HG03025 (cell line): ENCODE measurements at regions not wholly inside any gene's neighbourhood (a gene's known extent, or its start where the extent isn't known, plus 50 kb on each side); places are given as distances from the start of the nearest gene placed in this dataset.
"Not testable (repeated sequence)": the region's sequence is repeated elsewhere in the genome, so short reads cannot be mapped to it uniquely, and the experiment has no call there.

Source experiments
- ATAC-seq: cut with Tn5 transposase; IDR thresholded peaks from one replicate; pipeline ENCODE4 v1.9.1; 2021; ENCODE audit warnings: mild to moderate bottlenecking, moderate library complexity; ENCODE audit not compliant: unreplicated experiment, low FRiP score

DNA sequence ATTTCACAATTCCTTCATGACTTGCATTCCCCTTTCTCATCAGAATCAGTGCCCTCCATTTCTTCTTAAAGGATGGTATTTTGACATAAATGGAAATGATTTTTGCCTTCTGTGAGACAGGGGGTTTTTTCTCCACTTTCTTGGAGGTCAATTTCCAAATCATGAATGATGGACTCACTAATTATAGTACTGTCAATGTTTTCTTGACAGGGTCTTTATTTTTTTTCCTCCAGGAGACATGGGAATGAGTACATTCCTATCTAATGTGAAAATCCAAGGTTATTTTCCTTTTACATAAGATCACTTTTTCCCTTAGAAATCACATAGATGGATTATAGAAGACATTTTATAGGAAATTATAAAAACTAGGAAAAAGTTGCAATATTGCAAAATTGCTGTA lies 141.7 kb downstream of the SPATA31A6 start:
- not testable (repeated sequence) for ATAC-seq

DNA sequence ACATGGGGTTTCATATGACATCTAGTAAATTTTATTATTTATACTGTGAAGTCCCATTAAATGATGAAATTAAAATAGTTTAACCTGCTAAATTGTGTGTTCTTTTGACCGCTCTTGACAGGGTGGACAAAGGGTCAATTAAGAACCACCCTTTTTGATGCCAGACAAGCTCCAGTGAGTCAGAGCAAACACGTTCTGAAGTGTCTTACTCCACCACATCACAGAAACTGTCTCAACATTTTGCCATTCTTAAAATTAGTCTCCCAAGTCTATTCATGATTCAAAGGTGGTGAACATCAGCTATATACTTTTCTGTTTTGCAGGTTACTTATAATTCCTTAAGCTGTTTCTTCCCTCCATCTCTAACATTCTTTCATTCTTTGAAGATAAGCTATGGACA lies 142.1 kb downstream of the SPATA31A6 start:
- ATAC-seq = not testable (repeated sequence)

DNA sequence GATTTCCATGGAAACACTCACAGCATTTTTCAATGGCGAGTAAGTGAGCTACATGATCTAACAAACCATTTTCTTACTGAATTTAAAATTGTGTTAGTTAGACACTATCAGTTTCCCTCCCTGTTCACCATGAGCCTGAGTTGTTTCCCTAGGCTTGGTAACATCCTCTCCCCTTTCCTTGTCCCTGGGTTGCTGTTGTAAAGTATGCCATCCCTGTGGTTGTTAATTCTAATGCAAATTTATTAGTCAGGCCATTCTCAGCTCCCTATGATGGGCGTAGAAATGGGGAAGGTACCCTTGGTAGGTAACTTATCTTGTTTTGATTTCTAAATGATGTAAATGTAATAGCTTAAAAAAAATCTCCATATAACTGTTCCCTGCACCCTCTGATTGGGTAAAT lies 143.0 kb downstream of the SPATA31A6 start:
- ATAC-seq = not testable (repeated sequence)

DNA sequence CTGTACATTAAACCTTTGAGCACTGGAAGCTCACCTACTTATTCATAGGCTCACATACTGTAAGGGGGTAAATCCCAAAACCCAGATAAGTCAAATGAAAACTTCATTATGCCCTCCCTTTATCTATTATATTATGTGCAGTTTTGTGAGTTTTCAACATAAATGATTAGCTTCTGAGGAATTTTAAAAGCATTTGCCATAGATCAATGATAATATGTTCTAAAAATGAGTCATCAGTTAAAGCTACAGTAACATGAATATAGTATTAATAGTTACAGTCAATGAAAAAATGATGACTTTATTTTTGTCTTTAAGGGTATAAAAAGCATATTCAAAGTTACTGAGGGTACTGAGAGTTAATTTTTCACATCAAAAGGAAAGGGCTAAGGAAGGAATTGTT lies 151.9 kb downstream of the SPATA31A6 start:
- not testable (repeated sequence) for ATAC-seq

DNA sequence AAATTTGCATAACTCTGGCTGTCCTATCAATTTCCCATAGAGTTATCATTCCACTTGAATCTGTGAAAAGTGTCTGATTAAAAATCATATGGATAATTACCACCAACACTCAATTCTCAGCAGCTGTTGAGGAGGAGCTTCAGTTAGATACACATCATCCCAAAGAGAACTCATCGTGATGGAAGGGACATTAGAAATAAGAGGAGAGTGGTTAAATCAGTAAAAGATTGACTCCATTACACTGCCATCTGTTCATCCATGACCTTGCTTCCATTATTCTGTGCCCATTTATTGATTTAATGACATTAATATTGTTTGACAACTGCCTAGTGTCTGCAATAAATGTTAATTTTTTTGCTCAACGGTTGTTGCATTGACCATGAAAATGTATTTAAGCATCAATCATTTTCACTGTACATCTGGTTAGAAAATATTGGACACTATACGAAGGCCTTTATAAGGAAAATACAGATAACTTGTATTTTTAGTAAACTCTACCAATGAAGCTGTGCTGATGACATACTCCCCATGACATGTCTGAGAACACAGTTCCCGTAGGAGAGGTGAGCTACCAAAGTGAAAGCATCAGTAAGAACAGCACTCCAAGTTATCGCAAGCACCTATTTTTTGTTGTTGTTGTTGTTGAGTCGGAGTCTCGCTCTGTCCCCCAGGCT lies 152.7 kb downstream of the SPATA31A6 start:
- not testable (repeated sequence) for ATAC-seq

DNA sequence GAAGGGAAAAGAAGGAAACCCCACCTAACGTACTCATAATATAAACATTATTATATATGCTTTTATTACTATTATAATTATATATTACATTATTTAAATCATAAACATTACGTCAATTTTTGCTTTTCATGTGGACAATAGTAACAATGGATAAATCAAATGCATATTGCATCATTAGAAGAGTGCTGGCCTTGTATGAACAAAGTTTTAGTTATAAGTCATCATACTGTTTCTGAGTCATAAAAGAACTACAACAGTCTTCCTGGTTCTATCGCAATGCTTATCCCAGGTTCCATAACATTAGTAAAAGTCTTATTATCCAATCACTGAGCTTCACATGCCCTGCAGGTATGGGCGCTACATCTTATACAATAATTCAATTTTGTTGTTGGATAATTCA lies 154.8 kb downstream of the SPATA31A6 start:
- ATAC-seq = not testable (repeated sequence)

DNA sequence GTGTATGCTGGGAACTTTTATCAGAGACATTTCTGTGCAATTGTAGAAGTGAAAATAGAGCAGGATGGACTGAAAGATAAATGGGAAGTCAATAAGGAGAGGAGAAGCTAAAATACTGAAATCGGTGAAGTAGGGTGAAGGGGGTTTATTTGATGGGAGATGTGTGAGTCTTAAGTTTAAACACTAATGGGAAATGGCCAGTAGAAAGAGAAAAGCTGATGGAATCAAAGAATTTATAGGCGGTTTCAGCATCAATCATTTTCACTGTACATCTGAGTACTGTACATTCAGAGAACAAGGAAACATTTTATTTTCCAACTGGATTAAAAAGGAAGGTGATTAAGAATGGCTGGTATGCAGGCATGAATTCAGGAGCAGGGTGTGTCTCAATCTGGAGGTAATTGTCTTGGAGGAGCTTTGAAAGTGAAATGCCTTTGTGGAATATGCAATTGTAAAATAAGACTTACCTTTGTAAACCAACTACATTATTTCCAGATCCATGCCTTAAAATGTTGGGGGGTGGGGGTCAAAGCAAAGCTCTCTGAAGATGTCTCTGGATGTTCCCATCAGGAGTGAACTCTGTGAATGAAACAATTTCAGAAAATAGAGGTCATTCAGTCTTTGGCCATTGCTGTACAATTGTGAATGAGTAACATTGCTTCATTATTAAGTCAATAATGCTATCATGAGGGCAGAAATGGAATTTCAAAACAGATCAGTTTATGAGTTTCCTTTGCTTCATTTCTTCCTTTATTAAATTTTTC lies 156.4 kb downstream of the SPATA31A6 start:
- not testable (repeated sequence) for ATAC-seq

DNA sequence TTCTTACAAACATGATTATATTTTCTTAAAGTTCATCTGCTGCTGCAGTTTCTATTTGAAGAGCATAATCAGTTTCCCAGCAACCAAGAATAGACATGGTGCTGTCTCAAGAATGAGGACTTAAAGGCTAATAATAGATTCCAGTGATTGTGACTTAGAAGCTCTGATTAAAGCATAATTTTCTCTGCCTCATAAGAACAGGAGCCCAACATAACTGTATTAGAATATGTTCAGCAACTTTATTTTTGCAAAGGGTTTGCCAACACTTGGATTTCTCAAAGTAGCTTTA lies 156.9 kb downstream of the SPATA31A6 start:
- not testable (repeated sequence) for ATAC-seq

DNA sequence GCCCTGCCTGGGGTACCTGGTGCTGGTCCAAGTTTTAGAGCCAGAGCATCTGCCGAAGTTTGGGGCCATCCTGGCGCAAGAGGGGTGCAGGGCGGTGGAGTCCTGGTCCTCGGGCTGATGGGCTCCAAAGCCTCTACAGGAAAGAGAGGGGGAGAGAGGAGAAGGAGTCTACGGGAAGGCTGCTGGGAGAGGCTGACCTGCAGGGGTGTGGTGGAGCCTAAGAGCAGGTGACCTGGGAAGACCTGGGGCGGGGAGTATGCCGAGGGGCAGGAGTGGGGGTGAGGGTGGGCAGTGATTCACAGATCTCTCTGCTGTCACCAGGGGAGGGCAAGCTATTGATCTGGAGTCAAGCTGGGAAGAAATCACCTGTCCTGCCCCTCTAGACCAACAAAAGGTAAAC lies 158.4 kb downstream of the SPATA31A6 start:
- not testable (repeated sequence) for ATAC-seq

DNA sequence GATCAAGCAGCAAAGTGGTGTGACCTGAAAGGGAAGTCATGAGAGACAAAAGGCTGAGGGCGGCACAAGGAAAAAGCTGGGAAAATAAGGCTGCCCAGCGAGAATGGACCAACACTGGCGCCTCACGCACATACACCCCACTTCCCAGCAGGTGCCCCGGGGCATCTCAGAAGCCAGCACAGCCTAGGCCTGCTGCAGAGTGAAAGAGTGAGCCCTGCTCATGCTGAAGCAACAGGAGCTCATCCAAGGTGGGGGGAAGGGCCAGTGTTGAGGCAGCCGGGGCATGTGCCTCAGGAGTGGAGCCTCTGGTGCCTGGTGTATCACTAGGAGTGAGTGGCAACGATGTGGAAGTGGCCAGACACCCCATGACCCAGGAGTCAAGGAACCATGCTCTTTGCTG lies 158.8 kb downstream of the SPATA31A6 start:
- not testable (repeated sequence) for ATAC-seq

DNA sequence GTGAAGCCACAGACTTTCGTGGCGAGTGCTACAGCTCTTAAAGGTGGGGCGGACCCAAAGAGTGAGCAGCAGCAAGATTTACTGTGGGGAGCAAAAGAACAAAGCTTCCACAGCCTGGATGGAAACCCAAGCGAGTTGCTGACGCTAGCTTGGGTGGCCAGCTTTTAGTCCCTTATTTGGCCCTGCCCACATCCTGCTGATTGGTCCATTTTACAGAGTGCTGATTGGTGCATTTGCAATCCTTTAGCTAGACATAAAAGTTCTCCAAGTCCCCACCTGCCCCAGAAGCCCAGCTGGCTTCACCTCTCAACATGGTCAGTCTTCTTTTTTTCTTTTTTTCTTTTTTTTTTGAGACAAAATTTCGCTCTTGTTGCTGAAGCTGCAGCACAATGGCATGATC lies 161.0 kb downstream of the SPATA31A6 start:
- not testable (repeated sequence) for ATAC-seq

DNA sequence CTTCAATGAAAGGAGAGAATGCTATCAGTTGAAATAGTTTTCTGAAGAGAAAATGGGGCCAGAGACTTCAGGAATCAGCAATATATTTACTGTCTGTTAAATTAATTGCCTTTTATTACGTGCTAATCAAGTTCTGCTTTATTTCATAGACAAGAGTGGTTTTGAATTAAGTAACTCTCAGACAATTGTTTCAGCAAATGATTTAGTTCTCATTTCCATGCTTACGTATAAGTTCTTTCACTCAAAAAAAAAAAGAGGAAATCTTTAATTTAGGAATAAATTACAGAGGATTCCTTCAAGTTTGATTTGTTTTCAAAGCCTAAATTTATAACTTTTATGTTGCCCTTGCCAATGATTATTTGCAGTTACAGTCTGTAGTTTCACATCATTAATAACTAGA lies 163.5 kb downstream of the SPATA31A6 start:
- not testable (repeated sequence) for ATAC-seq

DNA sequence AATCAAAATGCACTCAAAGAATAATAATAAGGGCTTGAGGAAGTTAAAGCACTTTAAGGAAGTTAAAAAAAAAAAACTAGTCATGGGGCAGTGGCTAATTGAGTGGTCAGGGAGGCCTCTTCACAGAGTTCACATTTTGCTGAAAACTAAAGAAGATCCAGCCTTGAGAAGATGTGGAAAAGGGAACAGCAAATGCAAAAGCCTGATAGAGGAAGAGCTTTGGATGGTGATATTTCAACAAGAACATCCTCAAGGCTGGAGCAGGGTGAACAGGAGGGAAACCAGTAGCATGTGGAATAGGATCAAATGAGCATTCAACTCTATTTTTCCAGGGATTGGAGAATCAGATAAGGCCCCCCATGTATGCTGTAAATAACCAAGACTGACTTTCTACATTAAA lies 165.7 kb downstream of the SPATA31A6 start:
- not testable (repeated sequence) for ATAC-seq

DNA sequence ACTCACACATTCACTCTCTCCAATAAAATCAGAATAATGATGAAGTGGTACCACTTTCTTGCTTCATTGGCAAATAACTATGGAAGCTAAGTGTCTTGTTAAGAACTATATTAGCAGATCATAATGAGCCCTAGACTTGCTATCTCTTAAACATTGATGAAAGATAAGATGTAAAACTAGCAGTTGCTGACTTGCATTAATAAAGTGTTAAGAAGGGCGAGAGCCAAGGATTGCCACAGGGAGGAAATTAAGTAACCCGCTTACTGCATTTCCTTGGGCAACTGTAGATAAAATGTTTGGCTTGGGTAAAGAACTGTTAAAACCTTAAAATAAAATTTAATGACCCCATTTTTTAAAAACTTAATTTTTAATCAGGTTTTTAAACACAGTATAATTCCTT lies 167.0 kb downstream of the SPATA31A6 start:
- ATAC-seq = not testable (repeated sequence)

DNA sequence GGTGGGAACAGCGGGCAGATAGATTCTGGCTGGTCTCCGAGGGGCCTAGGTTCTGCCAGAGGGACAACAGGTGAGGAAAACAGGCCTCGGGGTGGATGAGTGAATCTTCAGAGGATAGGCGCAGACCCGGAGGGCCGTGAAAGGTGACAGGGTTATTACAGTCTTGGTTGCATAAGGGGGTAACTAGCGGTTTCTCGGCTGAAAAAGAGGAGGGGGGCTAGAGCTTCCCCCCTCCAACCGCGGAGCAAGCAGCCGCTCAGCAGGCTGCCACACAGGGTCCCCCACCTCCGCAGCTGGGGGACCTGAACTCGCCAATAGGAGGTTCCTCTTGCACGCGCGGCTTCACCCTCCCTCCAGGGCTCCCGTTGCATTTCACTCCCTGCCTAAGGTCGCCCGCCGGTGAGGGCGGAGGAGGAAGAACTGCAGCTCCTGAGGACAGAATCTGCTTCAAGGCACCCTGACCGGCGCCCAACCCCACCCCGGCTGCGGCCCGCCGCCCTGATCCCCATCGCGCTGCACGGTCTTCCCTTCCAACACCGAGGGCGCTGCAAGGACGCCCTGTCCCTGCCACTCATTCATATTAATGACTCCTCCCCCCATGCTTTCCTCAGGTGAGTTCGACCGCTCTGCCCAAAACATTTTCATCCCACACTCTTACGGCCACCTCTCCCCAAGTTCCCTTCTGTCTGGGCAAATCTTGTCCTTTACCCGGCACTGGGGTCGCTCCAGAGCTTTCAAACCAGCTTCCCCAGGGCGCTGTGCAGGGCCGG lies 174.3 kb downstream of the SPATA31A6 start:
- not testable (repeated sequence) for ATAC-seq

DNA sequence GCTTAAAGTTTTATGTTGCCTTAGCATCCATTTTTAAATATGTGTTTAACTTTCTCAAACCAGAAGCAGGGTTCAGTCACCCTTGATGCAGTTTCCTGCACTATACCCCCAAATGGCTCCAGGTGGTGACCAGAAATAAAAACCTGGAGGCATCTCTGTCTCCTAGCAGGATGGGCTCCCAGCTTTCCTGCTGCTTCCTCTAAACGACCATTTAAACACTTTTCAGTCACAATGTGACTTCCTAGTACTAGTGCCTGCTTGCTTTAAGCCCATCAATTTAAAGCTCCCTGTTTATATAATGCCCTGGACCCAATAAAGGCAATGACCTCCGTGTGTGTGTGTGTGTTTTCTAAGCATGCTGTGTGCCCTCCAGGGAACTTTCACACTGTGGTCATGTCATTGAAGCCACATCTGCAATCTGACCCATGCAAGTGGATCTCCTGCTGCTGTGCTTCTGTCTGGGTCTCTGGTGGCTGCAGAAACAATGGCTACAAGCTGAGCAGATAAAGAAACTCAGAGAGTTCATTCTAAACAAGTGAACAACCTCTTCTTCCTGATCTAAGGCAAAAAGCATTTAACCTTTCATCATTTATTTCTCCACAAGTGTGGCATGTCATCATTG lies 175.3 kb downstream of the SPATA31A6 start:
- ATAC-seq = not testable (repeated sequence)

DNA sequence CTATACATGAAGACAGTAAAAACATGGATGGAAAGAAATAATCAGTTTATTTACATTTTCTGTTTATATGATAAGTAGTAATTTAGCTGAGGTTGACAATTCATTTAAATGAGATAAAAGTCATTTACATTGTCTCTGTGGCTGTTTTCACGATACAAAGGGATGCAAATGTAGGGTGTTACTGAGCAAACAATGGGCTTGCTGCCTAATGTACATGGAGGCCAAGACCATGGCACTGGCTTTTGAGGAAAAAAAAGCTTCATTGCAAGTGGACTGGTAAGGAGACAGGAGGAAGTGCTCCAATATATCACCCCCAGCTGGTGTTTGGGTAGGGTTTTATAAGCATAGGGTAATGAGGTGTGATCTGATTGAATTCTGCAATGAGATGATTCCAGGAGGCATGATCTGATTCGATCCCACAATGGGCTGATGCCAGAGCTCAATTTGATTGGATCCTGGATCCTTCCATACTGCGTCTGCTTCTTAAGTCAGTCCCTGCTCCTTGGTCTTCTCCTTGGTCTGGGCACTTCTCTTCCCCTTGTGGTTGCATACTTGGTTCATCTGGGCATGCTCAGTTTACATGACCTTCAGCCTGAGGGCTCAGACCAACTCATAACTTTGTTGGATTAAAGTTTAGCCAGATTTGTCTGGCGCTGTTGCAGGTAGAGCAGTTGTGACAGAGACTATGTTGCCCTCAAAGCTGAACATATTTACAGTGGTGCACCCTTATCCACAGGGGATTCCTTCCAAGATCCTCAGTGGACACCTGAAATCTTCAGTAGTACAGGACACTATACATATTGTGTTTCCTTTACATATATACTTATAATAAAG lies 181.2 kb downstream of the SPATA31A6 start:
- ATAC-seq = not testable (repeated sequence)

DNA sequence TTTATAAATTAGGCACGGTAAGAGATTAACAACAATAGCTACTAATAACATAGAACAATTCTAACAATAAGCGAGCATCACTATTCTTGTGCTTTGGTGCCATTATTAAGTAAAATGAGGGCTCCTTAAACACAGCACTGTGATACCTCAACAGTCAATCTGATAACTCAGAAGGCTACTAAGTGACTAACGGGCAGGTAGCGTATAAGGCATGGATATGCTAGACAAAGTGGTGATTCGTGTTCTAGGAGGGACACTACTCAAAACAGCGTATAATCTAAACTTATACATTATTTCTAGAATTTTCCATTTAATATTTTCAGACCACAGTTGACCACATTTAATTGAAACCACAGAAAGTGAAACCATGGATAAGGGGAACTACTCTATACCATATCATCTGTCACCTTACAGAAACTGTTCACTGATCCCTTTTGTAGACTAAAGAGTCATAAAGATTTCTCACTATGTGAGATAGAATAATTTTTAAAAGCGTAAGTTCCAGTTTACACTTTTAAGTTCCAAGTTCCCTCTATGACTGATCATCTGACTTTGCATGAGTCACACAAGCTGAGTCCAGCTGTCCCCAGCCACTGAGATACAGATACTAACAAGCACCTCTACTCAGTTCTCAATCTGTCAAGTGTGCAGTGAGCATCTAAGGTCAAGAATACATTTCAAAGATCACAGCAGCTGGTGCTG lies 181.9 kb downstream of the SPATA31A6 start:
- ATAC-seq = peak; percentile 82

DNA sequence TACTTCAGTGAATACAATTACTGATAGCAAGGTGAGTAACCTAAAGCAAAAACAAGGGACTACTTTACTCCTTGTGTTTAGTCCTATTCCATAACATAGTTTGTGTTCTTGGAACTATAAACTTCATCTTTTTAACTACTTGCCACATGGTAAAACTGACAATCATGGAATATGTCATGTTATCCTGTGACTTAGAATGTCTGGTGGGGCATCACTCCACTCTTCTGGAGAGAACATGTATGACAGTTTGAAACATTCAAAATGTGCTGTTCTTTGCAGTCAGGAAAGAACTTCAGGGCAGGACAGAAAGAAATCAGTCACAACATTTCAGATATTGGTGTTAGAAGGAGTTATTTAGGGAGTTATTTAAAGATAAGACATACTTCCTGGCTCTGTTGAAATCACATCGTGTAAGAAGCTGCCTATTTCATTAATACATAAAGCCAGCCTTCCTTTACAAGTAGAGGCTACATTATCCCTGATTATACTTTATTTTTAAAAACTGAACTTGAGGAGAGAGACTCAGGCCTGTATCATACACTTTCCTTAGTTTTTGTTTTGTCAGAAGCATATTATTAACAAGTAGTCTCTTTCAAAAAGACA lies 184.9 kb downstream of the SPATA31A6 start:
- ATAC-seq = not testable (repeated sequence)
